Mesenchymal stem cell (in vitro differentiated cells and primary cell): ENCODE measurements at regions not wholly inside any gene's neighbourhood (a gene's known extent, or its start where the extent isn't known, plus 50 kb on each side); places are given as distances from the start of the nearest gene placed in this dataset.

ENCODE experiments used
- DNase-seq: peaks from one replicate; pipeline ENCODE4 v3.0.0-alpha.2; 2013
- H2AFZ ChIP-seq: one replicate; pipeline ENCODE4 v1.6.1; 2013; ENCODE audit warnings: low read depth, mild to moderate bottlenecking, control low read depth, inconsistent platforms, low read length, moderate library complexity
- H2AK5ac ChIP-seq: 2 replicates; pipeline ENCODE4 v1.6.1; 2013; ENCODE audit warnings: low read length, moderate library complexity, mild to moderate bottlenecking, inconsistent platforms; ENCODE audit not compliant: severe bottlenecking
- H2BK120ac ChIP-seq: one replicate; pipeline ENCODE4 v1.6.1; 2013; ENCODE audit warnings: low read depth, mild to moderate bottlenecking, inconsistent platforms, low read length, moderate library complexity
- H2BK12ac ChIP-seq, 2 experiments: one replicate each; pipeline ENCODE4 v1.6.1; 2013; ENCODE audit warnings: inconsistent platforms in 2 of 2, low read length in 2 of 2, mild to moderate bottlenecking in 2 of 2, moderate library complexity in 2 of 2, control low read depth in 1 of 2
- H2BK15ac ChIP-seq: one replicate; pipeline ENCODE4 v1.6.1; 2013; ENCODE audit warnings: mild to moderate bottlenecking, low read depth, inconsistent platforms; ENCODE audit not compliant: poor library complexity, severe bottlenecking
- H2BK5ac ChIP-seq: 2 replicates; pipeline ENCODE4 v1.6.1; 2013; ENCODE audit warnings: low read depth, mild to moderate bottlenecking, low read length, control low read depth, inconsistent platforms; ENCODE audit not compliant: poor library complexity, severe bottlenecking
- H3K14ac ChIP-seq, 2 experiments: one replicate each; pipeline ENCODE4 v1.6.1; 2013; ENCODE audit warnings: inconsistent platforms in 2 of 2, low read length in 2 of 2, control low read depth in 1 of 2, mild to moderate bottlenecking in 1 of 2, moderate library complexity in 1 of 2
- H3K18ac ChIP-seq, 2 experiments: one replicate each; pipeline ENCODE4 v1.6.1; 2013; ENCODE audit warnings: inconsistent platforms in 2 of 2, low read length in 2 of 2, control low read depth in 1 of 2, low read depth in 1 of 2, mild to moderate bottlenecking in 1 of 2
- H3K23ac ChIP-seq, 2 experiments: one replicate each; pipeline ENCODE4 v1.6.1; 2013; ENCODE audit warnings: inconsistent platforms in 2 of 2, low read length in 2 of 2, mild to moderate bottlenecking in 2 of 2, moderate library complexity in 2 of 2, control low read depth in 1 of 2
- H3K27ac ChIP-seq: 2 replicates; pipeline ENCODE4 v1.5.1; 2013; ENCODE audit warnings: mild to moderate bottlenecking, moderate library complexity, low read length, control low read depth, inconsistent platforms; ENCODE audit not compliant: poor library complexity, severe bottlenecking
- H3K27me3 ChIP-seq, 2 experiments: 2 replicates each; pipeline versions ENCODE4 v1.6.1 to v1.7.0; 2013; ENCODE audit warnings: low read length in 2 of 2, mild to moderate bottlenecking in 2 of 2, moderate library complexity in 2 of 2, control low read depth in 1 of 2, inconsistent platforms in 1 of 2; ENCODE audit not compliant: control insufficient read depth in 1 of 2, insufficient read depth in 1 of 2
- H3K36me3 ChIP-seq, 2 experiments: 2 replicates each; pipeline versions ENCODE4 v1.6.1 to v1.7.0; 2013; ENCODE audit warnings: low read length in 2 of 2, control low read depth in 1 of 2, inconsistent platforms in 1 of 2, low read depth in 1 of 2, mild to moderate bottlenecking in 1 of 2; ENCODE audit not compliant: insufficient read depth in 2 of 2, control insufficient read depth in 1 of 2
- H3K4ac ChIP-seq, 2 experiments: one replicate each; pipeline ENCODE4 v1.6.1; 2013; ENCODE audit warnings: inconsistent platforms in 2 of 2, low read length in 2 of 2, mild to moderate bottlenecking in 2 of 2, moderate library complexity in 2 of 2, control low read depth in 1 of 2, low read depth in 1 of 2
- H3K4me1 ChIP-seq: 2 replicates; pipeline ENCODE4 v1.6.1; 2013; ENCODE audit warnings: low read depth, low read length, control low read depth; ENCODE audit not compliant: control insufficient read depth, insufficient read depth
- H3K4me2 ChIP-seq: 2 replicates; pipeline ENCODE4 v1.6.1; 2013; ENCODE audit warnings: low read length, mild to moderate bottlenecking, inconsistent platforms; ENCODE audit not compliant: poor library complexity, severe bottlenecking
- H3K4me3 ChIP-seq, 2 experiments: 2 replicates each; pipeline versions ENCODE4 v1.5.1 to v1.7.0; 2013; ENCODE audit warnings: low read length in 2 of 2, mild to moderate bottlenecking in 2 of 2, control low read depth in 1 of 2, low read depth in 1 of 2; ENCODE audit not compliant: insufficient read depth in 1 of 2
- H3K79me1 ChIP-seq: replicated peaks from 2 replicates; pipeline ENCODE4 v1.6.1; 2013; ENCODE audit warnings: mild to moderate bottlenecking, control low read depth, low read length, inconsistent platforms; ENCODE audit not compliant: poor library complexity, severe bottlenecking
- H3K9ac ChIP-seq: 2 replicates; pipeline ENCODE4 v1.7.0; 2013; ENCODE audit warnings: mild to moderate bottlenecking, low read length, moderate library complexity
- H3K9me3 ChIP-seq: 2 replicates; pipeline ENCODE4 v1.7.0; 2013; ENCODE audit warnings: mild to moderate bottlenecking, low read length; ENCODE audit not compliant: control insufficient read depth
- H4K8ac ChIP-seq: one replicate; pipeline ENCODE4 v1.6.1; 2013; ENCODE audit warnings: inconsistent platforms, mild to moderate bottlenecking, low read length, moderate library complexity
- H4K91ac ChIP-seq: one replicate; pipeline ENCODE4 v1.6.1; 2013; ENCODE audit warnings: mild to moderate bottlenecking, low read length, inconsistent platforms
- WGBS: methylation state at CpG from one replicate; pipeline ENCODE4 v1.1.7; 2013; ENCODE audit warnings: mixed read lengths; 5-methylcytosine and 5-hydroxymethylcytosine counted together

GRCh38 chr13:91196958-91197357, 150.5 kb upstream of the MIR17HG start:
- Histone ChIP-seq H3K4me1 (no peaks in the 10 kb centered on the region), H3K79me1 (no peaks in the 10 kb centered on the region), H3K14ac (no peak overlapping the region), H2BK12ac (no peak overlapping the region), H2BK120ac (no peak overlapping the region), H3K9me3 (no peaks in the 10 kb centered on the region), H4K8ac (no peak overlapping the region), H3K9ac (no peak overlapping the region), H3K4me3 (no peak overlapping the region), H2BK15ac (no peak overlapping the region), H3K27ac (no peak overlapping the region), H2AK5ac (no peak overlapping the region), H3K4me2 (no peak overlapping the region), H3K36me3 (no peaks in the 10 kb centered on the region), H2BK5ac (no peak overlapping the region), H2AFZ (no peak overlapping the region), H3K27me3 (no peaks in the 10 kb centered on the region), H3K18ac (no peak overlapping the region), H3K23ac (no peak overlapping the region), H4K91ac (no peak overlapping the region), H3K4ac (no peak overlapping the region)
- DNase-seq = no peak
- 87% methylated on average over 4 of the region's 4 CpGs for WGBS

DNA sequence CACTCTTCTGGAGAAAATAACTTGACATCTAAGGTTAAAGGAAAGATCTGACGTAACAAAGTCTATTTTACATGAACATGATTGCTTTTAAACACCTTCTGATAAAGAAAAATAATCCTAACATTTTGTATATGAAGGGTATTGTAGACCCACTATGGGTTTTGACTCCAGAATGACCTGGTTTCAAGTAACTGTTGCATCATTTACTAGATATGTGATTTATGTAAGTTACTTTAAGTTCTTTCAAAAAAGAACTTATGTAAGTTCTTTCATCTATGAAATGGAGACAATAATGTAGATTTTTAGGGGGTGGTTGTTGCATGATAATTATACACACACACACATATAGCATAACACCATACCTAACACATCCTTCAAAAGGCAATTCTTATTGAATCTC, 147.6 kb upstream of the MIR17HG start:
- Histone ChIP-seq H2BK120ac (no peak overlapping the region), H3K27me3 (no peaks in the 10 kb centered on the region), H2BK12ac (no peak overlapping the region), H2AFZ (no peak overlapping the region), H2BK5ac (no peak overlapping the region), H3K79me1 (no peaks in the 10 kb centered on the region), H4K91ac (no peak overlapping the region), H3K9ac (no peak overlapping the region), H2AK5ac (no peak overlapping the region), H3K4ac (no peak overlapping the region), H3K4me2 (no peak overlapping the region), H3K9me3 (no peaks in the 10 kb centered on the region), H2BK15ac (no peak overlapping the region), H3K18ac (no peak overlapping the region), H4K8ac (no peak overlapping the region), H3K4me1 (no peaks in the 10 kb centered on the region), H3K14ac (no peak overlapping the region), H3K36me3 (no peaks in the 10 kb centered on the region), H3K27ac (no peak overlapping the region), H3K4me3 (no peak overlapping the region), H3K23ac (no peak overlapping the region)
- no peak for DNase-seq
- no CpG with 5 or more reads among the region's 1 CpG for WGBS

DNA sequence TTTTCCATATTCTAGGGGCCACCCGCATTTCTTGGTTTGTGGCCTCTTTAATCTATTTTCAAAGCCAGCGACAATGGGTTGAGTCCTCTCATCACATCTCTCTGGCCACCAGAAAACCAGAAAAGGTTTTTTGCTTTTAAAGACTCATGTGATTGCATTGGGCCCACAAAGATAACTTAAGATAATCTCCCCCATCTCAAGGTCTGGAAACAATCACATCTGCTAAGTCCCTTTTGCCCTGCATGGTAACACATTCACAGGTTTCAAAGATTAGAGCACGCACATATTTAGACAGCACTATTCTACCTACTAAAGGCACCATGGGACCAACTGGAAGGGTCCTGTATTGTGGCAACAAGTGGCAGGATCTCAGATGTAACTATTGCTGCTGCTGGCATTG, 147.0 kb upstream of the MIR17HG start:
- H2BK120ac ChIP-seq = no peak overlapping the region
- no peaks in the 10 kb centered on the region for H3K79me1 ChIP-seq
- no peak overlapping the region for H4K91ac ChIP-seq
- H2BK15ac ChIP-seq = no peak overlapping the region
- no peak overlapping the region for H4K8ac ChIP-seq
- no peak overlapping the region for H3K18ac ChIP-seq
- H3K9me3 ChIP-seq = no peaks in the 10 kb centered on the region
- no peak overlapping the region for H2AFZ ChIP-seq
- 46% methylated on average over 3 of the region's 3 CpGs for WGBS
- no peak overlapping the region for H3K23ac ChIP-seq
- no peak overlapping the region for H3K27ac ChIP-seq
- H3K4me1 ChIP-seq = no peaks in the 10 kb centered on the region
- H3K4me3 ChIP-seq = no peak overlapping the region
- H3K4ac ChIP-seq = no peak overlapping the region
- H3K9ac ChIP-seq = no peak overlapping the region
- H3K36me3 ChIP-seq = no peaks in the 10 kb centered on the region
- no peaks in the 10 kb centered on the region for H3K27me3 ChIP-seq
- H2BK12ac ChIP-seq = no peak overlapping the region
- DNase-seq = no peak
- H3K4me2 ChIP-seq = no peak overlapping the region
- H2AK5ac ChIP-seq = no peak overlapping the region
- H3K14ac ChIP-seq = no peak overlapping the region
- no peak overlapping the region for H2BK5ac ChIP-seq

DNA sequence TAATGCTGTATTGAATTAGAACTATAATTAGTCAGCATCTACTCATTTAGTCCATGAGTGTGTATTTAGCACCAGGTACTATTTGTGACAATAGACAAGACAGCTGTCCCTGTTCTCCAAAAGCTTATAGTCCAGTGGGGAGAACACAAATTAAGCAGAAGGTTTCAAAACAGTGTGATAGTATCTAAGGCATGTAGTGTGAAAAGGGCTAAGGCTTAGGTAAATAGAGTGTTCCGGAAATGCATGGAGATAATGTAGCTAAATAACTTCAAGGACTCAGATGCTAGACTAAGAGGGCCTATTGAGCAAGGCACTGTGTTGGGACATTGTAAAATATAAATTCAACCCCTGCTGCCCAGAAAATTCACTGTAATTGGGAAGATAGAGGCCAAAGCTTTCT, 144.1 kb upstream of the MIR17HG start:
- Histone ChIP-seq H3K4me1 (no peaks in the 10 kb centered on the region), H3K4me2 (no peak overlapping the region)
- DNase-seq = no peak

More for the DNA sequence above, 144.1 kb upstream of the MIR17HG start:
- Histone ChIP-seq H3K27ac (no peak overlapping the region), H3K27me3 (no peaks in the 10 kb centered on the region), H3K4ac (no peak overlapping the region), H3K79me1 (no peaks in the 10 kb centered on the region), H2BK120ac (no peak overlapping the region), H2AFZ (no peak overlapping the region), H3K4me3 (no peak overlapping the region), H2AK5ac (no peak overlapping the region), H2BK5ac (no peak overlapping the region), H3K9me3 (no peaks in the 10 kb centered on the region), H3K23ac (no peak overlapping the region), H2BK15ac (no peak overlapping the region), H4K91ac (no peak overlapping the region), H3K18ac (no peak overlapping the region), H3K14ac (no peak overlapping the region), H3K36me3 (no peaks in the 10 kb centered on the region), H4K8ac (no peak overlapping the region), H3K9ac (no peak overlapping the region), H2BK12ac (no peak overlapping the region)
- WGBS = 36% methylated on average over 1 of the region's 1 CpG
